A549 (cell line): ENCODE measurements at regions not wholly inside any gene's neighbourhood (a gene's known extent, or its start where the extent isn't known, plus 50 kb on each side); places are given as distances from the start of the nearest gene placed in this dataset.

Experiments used
- EP300 ChIP-seq, 2 experiments: fragments of >200 bp; sonication (Bioruptor Twin); formaldehyde crosslinking; IDR thresholded peaks; 2 replicates in 1 of 2; 3 replicates in 1 of 2; pipeline ENCODE4 v1.6.1; 2016 to 2017
- HOXB5 ChIP-seq: fragments of 250-450 bp; sonication (Bioruptor Pico); IDR thresholded peaks from 2 replicates; pipeline ENCODE4 v1.5.0; 2020; ENCODE audit warnings: mild to moderate bottlenecking, moderate library complexity
- MAFK ChIP-seq: fragments of 450-650 bp; IDR thresholded peaks from 2 replicates; pipeline ENCODE4 v1.6.1; 2014; ENCODE audit not compliant: partially characterized antibody
- POLR2A ChIP-seq: IDR thresholded peaks from 2 replicates; pipeline ENCODE4 v1.6.1; 2012; ENCODE audit warnings: mild to moderate bottlenecking, low read length
- RFX5 ChIP-seq: fragments of 450-650 bp; IDR thresholded peaks from 2 replicates; pipeline ENCODE4 v1.7.1; 2014; ENCODE audit warnings: antibody characterized with exemption, mild to moderate bottlenecking, moderate library complexity
- SMC3 ChIP-seq: fragments of >200 bp; sonication (Bioruptor Twin); formaldehyde crosslinking; IDR thresholded peaks from 3 replicates; pipeline ENCODE4 v1.6.1; 2018; ENCODE audit warnings: inconsistent platforms
- TFCP2L1 ChIP-seq: fragments of 250-450 bp; sonication (Bioruptor Pico); IDR thresholded peaks from 2 replicates; pipeline ENCODE4 v1.5.0; 2021; ENCODE audit warnings: mild to moderate bottlenecking
- TP53 ChIP-seq: fragments of 250-450 bp; sonication (Bioruptor Pico); IDR thresholded peaks from 2 replicates; pipeline ENCODE4 v1.5.0; 2021; ENCODE audit warnings: mild to moderate bottlenecking, moderate library complexity
- TF ChIP-seq, protein P1 (sequence below): fragments of >200 bp; sonication (Bioruptor Twin); formaldehyde crosslinking; IDR thresholded peaks from 3 replicates; pipeline ENCODE4 v1.5.1; 2016

DNA sequence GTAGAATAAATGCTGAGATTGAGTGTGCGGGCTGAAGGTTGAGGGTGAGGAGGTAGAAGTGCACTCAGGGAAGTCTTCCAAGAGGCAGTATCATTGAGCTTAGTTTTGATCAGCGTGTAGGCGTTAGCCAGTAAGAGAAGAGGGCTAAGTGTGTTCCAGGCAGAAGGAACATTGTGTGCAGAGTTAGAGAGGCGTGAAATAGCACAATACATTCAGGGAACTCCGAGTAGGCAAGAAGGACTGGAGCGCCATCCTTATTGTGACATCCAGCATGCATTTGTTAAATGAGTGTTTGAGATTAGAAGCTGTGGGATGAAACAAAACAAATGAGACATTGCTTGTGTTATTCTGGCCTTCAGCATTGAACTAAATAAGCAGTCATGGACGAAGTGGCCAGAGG lies 140.9 kb upstream of the MKLN1 start:
- TF ChIP-seq, protein P1, sequence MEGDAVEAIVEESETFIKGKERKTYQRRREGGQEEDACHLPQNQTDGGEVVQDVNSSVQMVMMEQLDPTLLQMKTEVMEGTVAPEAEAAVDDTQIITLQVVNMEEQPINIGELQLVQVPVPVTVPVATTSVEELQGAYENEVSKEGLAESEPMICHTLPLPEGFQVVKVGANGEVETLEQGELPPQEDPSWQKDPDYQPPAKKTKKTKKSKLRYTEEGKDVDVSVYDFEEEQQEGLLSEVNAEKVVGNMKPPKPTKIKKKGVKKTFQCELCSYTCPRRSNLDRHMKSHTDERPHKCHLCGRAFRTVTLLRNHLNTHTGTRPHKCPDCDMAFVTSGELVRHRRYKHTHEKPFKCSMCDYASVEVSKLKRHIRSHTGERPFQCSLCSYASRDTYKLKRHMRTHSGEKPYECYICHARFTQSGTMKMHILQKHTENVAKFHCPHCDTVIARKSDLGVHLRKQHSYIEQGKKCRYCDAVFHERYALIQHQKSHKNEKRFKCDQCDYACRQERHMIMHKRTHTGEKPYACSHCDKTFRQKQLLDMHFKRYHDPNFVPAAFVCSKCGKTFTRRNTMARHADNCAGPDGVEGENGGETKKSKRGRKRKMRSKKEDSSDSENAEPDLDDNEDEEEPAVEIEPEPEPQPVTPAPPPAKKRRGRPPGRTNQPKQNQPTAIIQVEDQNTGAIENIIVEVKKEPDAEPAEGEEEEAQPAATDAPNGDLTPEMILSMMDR, result no peak
- TF ChIP-seq POLR2A (no peak), TFCP2L1 (CRISPR knock-in tag) (no peak), SMC3 (no peak), RFX5 (no peak), TP53 (CRISPR knock-in tag) (no peak), HOXB5 (CRISPR knock-in tag) (no peak), MAFK (no peak), EP300 (IDR thresholded peaks at IDR 0.05) (no peak)
